ENCODE measurements at regions not wholly inside any gene's neighbourhood (a gene's known extent, or its start where the extent isn't known, plus 50 kb on each side); places are given as distances from the start of the nearest gene placed in this dataset.

DNA sequence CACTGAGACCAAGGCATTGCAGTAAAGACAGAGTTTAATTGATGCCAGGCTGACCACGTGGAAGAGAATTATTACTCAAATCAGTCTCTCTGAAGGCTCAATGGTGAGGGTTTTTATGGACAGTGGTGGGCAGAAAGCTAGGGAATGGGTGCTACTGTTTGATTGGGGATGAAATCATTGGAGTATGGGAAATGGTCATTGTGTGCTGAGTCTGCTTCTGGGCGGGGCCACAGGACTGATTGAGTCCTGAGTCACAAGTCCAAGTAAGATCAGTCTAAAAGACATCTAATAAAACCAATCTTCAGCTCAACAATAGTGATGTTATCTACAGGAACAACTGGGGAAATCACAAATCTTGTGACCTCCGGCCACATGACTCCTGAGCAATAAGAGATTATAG is 868.4 kb downstream of the SORCS3 start:
- TF ChIP-seq, protein P1, sequence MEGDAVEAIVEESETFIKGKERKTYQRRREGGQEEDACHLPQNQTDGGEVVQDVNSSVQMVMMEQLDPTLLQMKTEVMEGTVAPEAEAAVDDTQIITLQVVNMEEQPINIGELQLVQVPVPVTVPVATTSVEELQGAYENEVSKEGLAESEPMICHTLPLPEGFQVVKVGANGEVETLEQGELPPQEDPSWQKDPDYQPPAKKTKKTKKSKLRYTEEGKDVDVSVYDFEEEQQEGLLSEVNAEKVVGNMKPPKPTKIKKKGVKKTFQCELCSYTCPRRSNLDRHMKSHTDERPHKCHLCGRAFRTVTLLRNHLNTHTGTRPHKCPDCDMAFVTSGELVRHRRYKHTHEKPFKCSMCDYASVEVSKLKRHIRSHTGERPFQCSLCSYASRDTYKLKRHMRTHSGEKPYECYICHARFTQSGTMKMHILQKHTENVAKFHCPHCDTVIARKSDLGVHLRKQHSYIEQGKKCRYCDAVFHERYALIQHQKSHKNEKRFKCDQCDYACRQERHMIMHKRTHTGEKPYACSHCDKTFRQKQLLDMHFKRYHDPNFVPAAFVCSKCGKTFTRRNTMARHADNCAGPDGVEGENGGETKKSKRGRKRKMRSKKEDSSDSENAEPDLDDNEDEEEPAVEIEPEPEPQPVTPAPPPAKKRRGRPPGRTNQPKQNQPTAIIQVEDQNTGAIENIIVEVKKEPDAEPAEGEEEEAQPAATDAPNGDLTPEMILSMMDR (IDR thresholded peaks at IDR 0.05): no peak
- no peak for TF ChIP-seq EP300 (IDR thresholded peaks at IDR 0.05; ENCODE audit: low read depth)
- TF ChIP-seq POLR2AphosphoS5 (IDR thresholded peaks at IDR 0.05): no peak
- TF ChIP-seq POLR2A (IDR thresholded peaks at IDR 0.05): no peak
